Prostate gland (tissue), 2 donors: ENCODE measurements at regions not wholly inside any gene's neighbourhood (a gene's known extent, or its start where the extent isn't known, plus 50 kb on each side); places are given as distances from the start of the nearest gene placed in this dataset.

Experiments
- CTCF ChIP-seq, 4 experiments: fragments of 200-600 bp in 2 of 4; fragments of 450-650 bp in 2 of 4; sonication (generic) in 2 of 4; IDR thresholded peaks; 1 replicate in 3 of 4; 2 replicates in 1 of 4; pipeline ENCODE4 v1.5.1; 2016 to 2019; ENCODE audit warnings: antibody characterized with exemption in 4 of 4, mild to moderate bottlenecking in 2 of 4, moderate library complexity in 2 of 4
- POLR2A ChIP-seq: fragments of 450-650 bp; IDR thresholded peaks from one replicate; pipeline ENCODE4 v1.6.1; 2016; ENCODE audit warnings: antibody characterized with exemption, mild to moderate bottlenecking

DNA sequence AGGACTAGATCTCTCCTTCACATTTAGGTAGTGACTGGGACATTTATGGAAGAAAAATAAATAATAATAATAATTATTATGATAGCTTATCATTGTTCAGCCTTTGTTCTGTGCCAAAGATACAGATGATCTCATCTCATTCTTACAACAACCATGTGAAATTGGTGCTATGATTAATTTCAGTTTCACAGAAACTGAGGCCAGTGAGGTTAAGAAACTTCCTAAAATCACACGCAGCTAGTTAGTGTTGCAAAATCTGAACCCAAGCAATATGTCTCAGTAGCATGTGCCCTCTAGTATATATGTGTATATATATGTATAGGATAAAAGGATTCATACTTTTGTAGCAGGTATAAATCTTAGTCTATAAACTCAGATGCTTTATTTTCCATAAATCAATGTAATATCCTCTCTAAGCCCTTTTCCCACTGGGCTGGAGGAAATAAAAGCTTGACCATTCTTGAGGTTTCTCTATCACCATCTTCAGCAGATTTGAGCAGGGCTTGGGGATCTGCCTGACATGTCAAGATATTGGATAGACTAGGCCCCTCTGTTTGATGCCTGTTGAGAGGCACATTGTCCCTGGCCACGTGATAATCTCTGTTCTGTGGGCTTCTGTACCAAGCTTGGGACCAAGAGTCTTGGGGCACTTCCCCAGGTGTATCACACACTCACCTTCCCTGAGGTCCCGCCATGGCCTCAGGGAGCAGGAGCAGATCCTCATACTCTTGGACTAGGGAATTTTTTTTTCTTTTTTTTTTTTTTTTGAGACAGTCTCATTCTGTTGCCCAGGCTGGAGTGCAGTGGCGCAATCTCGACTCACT is 172.6 kb upstream of the NRP1 start:
- TF ChIP-seq CTCF (IDR thresholded peaks at IDR 0.05) (no peak), POLR2A (no peak)
